H9 (cell line): ENCODE measurements at regions not wholly inside any gene's neighbourhood (a gene's known extent, or its start where the extent isn't known, plus 50 kb on each side); places are given as distances from the start of the nearest gene placed in this dataset.
A peak's percentile ranks its signal among the peaks of the same experiment; 100 is the strongest.

Source experiments
- DNase-seq: peaks from one replicate; pipeline ENCODE4 v3.0.0-alpha.2; 2017
- H2AFZ ChIP-seq: one replicate; pipeline ENCODE4 v1.6.1; 2013; ENCODE audit warnings: mild to moderate bottlenecking, low read length, control low read depth, moderate library complexity
- H2AK5ac ChIP-seq: 2 replicates; pipeline ENCODE4 v1.6.1; 2013; ENCODE audit warnings: low read length, control low read depth, mixed read lengths; ENCODE audit not compliant: insufficient read length
- H2BK120ac ChIP-seq: one replicate; pipeline ENCODE4 v1.6.1; 2013; ENCODE audit warnings: low read depth, mild to moderate bottlenecking, low read length, control low read depth, inconsistent platforms; ENCODE audit not compliant: poor library complexity, severe bottlenecking
- H2BK12ac ChIP-seq: 2 replicates; pipeline ENCODE4 v1.6.1; 2013; ENCODE audit warnings: low read length, control low read depth, mixed read lengths, low read depth; ENCODE audit not compliant: insufficient read length
- H2BK15ac ChIP-seq: 2 replicates; pipeline ENCODE4 v1.6.1; 2013; ENCODE audit warnings: low read depth, low read length, control low read depth
- H2BK20ac ChIP-seq: one replicate; pipeline ENCODE4 v1.6.1; 2013; ENCODE audit warnings: low read depth, mild to moderate bottlenecking, low read length, control low read depth, inconsistent platforms; ENCODE audit not compliant: poor library complexity, severe bottlenecking
- H2BK5ac ChIP-seq: 2 replicates; pipeline ENCODE4 v1.6.1; 2013; ENCODE audit warnings: low read length, control low read depth, mixed read lengths; ENCODE audit not compliant: insufficient read length
- H3K14ac ChIP-seq: 2 replicates; pipeline ENCODE4 v1.6.1; 2013; ENCODE audit warnings: low read length, control low read depth; ENCODE audit not compliant: insufficient read depth
- H3K18ac ChIP-seq: 2 replicates; pipeline ENCODE4 v1.6.1; 2013; ENCODE audit warnings: low read depth, mild to moderate bottlenecking, mixed read lengths, low read length, control low read depth; ENCODE audit not compliant: insufficient read length
- H3K23ac ChIP-seq: 2 replicates; pipeline ENCODE4 v1.6.1; 2013; ENCODE audit warnings: low read length, control low read depth, mixed read lengths, low read depth; ENCODE audit not compliant: insufficient read length
- H3K23me2 ChIP-seq: 2 replicates; pipeline ENCODE4 v1.6.1; 2013; ENCODE audit warnings: low read depth, mild to moderate bottlenecking, mixed read lengths, low read length, control low read depth; ENCODE audit not compliant: insufficient read length, poor library complexity, severe bottlenecking
- H3K27ac ChIP-seq: 2 replicates; pipeline ENCODE4 v1.5.1; 2013; ENCODE audit warnings: low read length, control low read depth, mixed read lengths, low read depth; ENCODE audit not compliant: insufficient read length
- H3K27me3 ChIP-seq: 2 replicates; pipeline ENCODE4 v1.6.1; 2013; ENCODE audit warnings: low read length, control low read depth, inconsistent platforms; ENCODE audit not compliant: insufficient read depth
- H3K4ac ChIP-seq: 2 replicates; pipeline ENCODE4 v1.6.1; 2013; ENCODE audit warnings: low read depth, mild to moderate bottlenecking, control low read depth, inconsistent platforms, low read length, moderate library complexity
- H3K4me1 ChIP-seq: 2 replicates; pipeline ENCODE4 v1.6.1; 2013; ENCODE audit warnings: low read length, control low read depth, inconsistent platforms; ENCODE audit not compliant: insufficient read depth
- H3K4me2 ChIP-seq: 2 replicates; pipeline ENCODE4 v1.6.1; 2013; ENCODE audit warnings: low read length, control low read depth, mixed read lengths; ENCODE audit not compliant: insufficient read length, insufficient read depth
- H3K56ac ChIP-seq: 2 replicates; pipeline ENCODE4 v1.6.1; 2013; ENCODE audit warnings: low read depth, mild to moderate bottlenecking, mixed read lengths, low read length, control low read depth; ENCODE audit not compliant: insufficient read length
- H3K79me1 ChIP-seq: 2 replicates; pipeline ENCODE4 v1.6.1; 2013; ENCODE audit warnings: low read depth, mild to moderate bottlenecking, moderate library complexity, low read length, control low read depth, inconsistent platforms; ENCODE audit not compliant: insufficient read depth, poor library complexity, severe bottlenecking
- H3K79me2 ChIP-seq: 2 replicates; pipeline ENCODE4 v1.6.1; 2013; ENCODE audit warnings: low read length, control low read depth, inconsistent platforms; ENCODE audit not compliant: insufficient read depth
- H3K9ac ChIP-seq: 2 replicates; pipeline ENCODE4 v1.6.1; 2013; ENCODE audit warnings: low read length, control low read depth, mixed read lengths; ENCODE audit not compliant: insufficient read length; ENCODE audit errors: extremely low read depth
- H3K9me3 ChIP-seq: one replicate; pipeline ENCODE4 v1.6.1; 2013; ENCODE audit warnings: low read depth, low read length, inconsistent platforms; ENCODE audit not compliant: control insufficient read depth
- H3T11ph ChIP-seq: one replicate; pipeline ENCODE4 v1.6.1; 2013; ENCODE audit warnings: mild to moderate bottlenecking, low read length, control low read depth, inconsistent platforms
- H4K20me1 ChIP-seq: one replicate; pipeline ENCODE4 v1.6.1; 2013; ENCODE audit not compliant: control insufficient read depth, insufficient read length, insufficient read depth
- H4K5ac ChIP-seq: 2 replicates; pipeline ENCODE4 v1.6.1; 2013; ENCODE audit warnings: low read depth, mild to moderate bottlenecking, mixed read lengths, low read length, control low read depth; ENCODE audit not compliant: insufficient read length
- H4K8ac ChIP-seq: replicated peaks from 2 replicates; pipeline ENCODE4 v1.6.1; 2013; ENCODE audit warnings: low read length, control low read depth, mixed read lengths, low read depth; ENCODE audit not compliant: insufficient read length
- H4K91ac ChIP-seq: 2 replicates; pipeline ENCODE4 v1.6.1; 2013; ENCODE audit warnings: low read depth, mild to moderate bottlenecking, moderate library complexity, mixed read lengths, low read length, control low read depth; ENCODE audit not compliant: insufficient read length
- H3K27ac Mint-ChIP-seq, 3 experiments: 2 replicates in 2 of 3; 3 replicates in 1 of 3; pipeline ENCODE4 v1.8.0; 2020 to 2021; ENCODE audit warnings: mixed read lengths in 3 of 3, mild to moderate bottlenecking in 1 of 3, moderate library complexity in 1 of 3
- H3K27me3 Mint-ChIP-seq: 2 replicates; pipeline ENCODE4 v1.8.0; 2021; ENCODE audit warnings: low read depth, mild to moderate bottlenecking, moderate library complexity, mixed read lengths
- H3K36me3 Mint-ChIP-seq, 3 experiments: 2 replicates in 2 of 3; 3 replicates in 1 of 3; pipeline ENCODE4 v1.8.0; 2020 to 2021; ENCODE audit warnings: low read depth in 3 of 3, mixed read lengths in 3 of 3; ENCODE audit not compliant: insufficient read depth in 1 of 3
- H3K4me1 Mint-ChIP-seq, 2 experiments: 2 replicates each; pipeline ENCODE4 v1.8.0; 2020; ENCODE audit warnings: mixed read lengths in 2 of 2
- H3K4me3 Mint-ChIP-seq, 2 experiments: 2 replicates in 1 of 2; 3 replicates in 1 of 2; pipeline ENCODE4 v1.8.0; 2020 to 2021; ENCODE audit warnings: mild to moderate bottlenecking in 2 of 2, mixed read lengths in 2 of 2, moderate library complexity in 1 of 2
- H3K9me3 Mint-ChIP-seq, 2 experiments: 2 replicates in 1 of 2; 3 replicates in 1 of 2; pipeline ENCODE4 v1.8.0; 2020; ENCODE audit warnings: mild to moderate bottlenecking in 2 of 2, mixed read lengths in 2 of 2, moderate library complexity in 1 of 2
- CTCF ChIP-seq: fragments of 200-600 bp; sonication (generic); conservative IDR thresholded peaks from 3 replicates; pipeline ENCODE4 v1.8.0; 2021; ENCODE audit warnings: antibody characterized with exemption, mild to moderate bottlenecking
- WGBS: extraction: QIAGEN DNeasy Blood & Tissue Kit; methylation state at CpG from one replicate; pipeline ENCODE4 v1.1.7; 2013; ENCODE audit warnings: missing lambda C conversion rate, low lambda C conversion rate, mixed read lengths; ENCODE audit not compliant: insufficient read length; ENCODE audit errors: extremely low coverage; 5-methylcytosine and 5-hydroxymethylcytosine counted together

GRCh38 chr2:15042801-15043217 lies 410.3 kb downstream of the LRATD1 start:
- peaks cover 34% of the 10 kb centered on the region in 2 experiments for H3K4me1 Mint-ChIP-seq
- Histone ChIP-seq H3T11ph (no peak overlapping the region), H2BK20ac (no peak overlapping the region), H3K79me1 (no peaks in the 10 kb centered on the region), H3K56ac (no peak overlapping the region), H3K79me2 (no peaks in the 10 kb centered on the region), H3K23ac (no peak overlapping the region), H2AK5ac (no peak overlapping the region), H3K23me2 (no peaks in the 10 kb centered on the region), H2AFZ (no peak overlapping the region), H4K91ac (no peak overlapping the region), H3K18ac (no peak overlapping the region), H3K27me3 (no peaks in the 10 kb centered on the region), H3K4me1 (peaks cover 9% of the 10 kb centered on the region; the same call in 1 of the 2 replicates), H4K8ac (no peak overlapping the region), H3K9me3 (no peaks in the 10 kb centered on the region), H2BK5ac (no peak overlapping the region), H3K4me2 (no peak overlapping the region), H2BK12ac (no peak overlapping the region), H4K20me1 (no peaks in the 10 kb centered on the region), H3K27ac (no peak overlapping the region), H4K5ac (no peak overlapping the region), H2BK15ac (no peak overlapping the region), H3K14ac (no peak overlapping the region), H3K9ac (no peak overlapping the region), H2BK120ac (no peak overlapping the region), H3K4ac (no peak overlapping the region)
- H3K36me3 Mint-ChIP-seq, result no peaks in the 10 kb centered on the region
- TF ChIP-seq CTCF, result no peak
- peak overlapping the region in 1 of 2 experiments; percentile 5; a peak in 1 of 5 replicates for H3K4me3 Mint-ChIP-seq
- H3K9me3 Mint-ChIP-seq, result no peaks in the 10 kb centered on the region
- WGBS, result no CpG with 5 or more reads among the region's 6 CpGs
- peak overlapping the region in 2 of 3 experiments; percentile 41 to 63; a peak in 2 of 7 replicates for H3K27ac Mint-ChIP-seq
- H3K27me3 Mint-ChIP-seq, result no peaks in the 10 kb centered on the region; the same call in none of the 2 replicates
- no peak for DNase-seq
